ENCODE measurements at regions not wholly inside any gene's neighbourhood (a gene's known extent, or its start where the extent isn't known, plus 50 kb on each side); places are given as distances from the start of the nearest gene placed in this dataset.

DNA sequence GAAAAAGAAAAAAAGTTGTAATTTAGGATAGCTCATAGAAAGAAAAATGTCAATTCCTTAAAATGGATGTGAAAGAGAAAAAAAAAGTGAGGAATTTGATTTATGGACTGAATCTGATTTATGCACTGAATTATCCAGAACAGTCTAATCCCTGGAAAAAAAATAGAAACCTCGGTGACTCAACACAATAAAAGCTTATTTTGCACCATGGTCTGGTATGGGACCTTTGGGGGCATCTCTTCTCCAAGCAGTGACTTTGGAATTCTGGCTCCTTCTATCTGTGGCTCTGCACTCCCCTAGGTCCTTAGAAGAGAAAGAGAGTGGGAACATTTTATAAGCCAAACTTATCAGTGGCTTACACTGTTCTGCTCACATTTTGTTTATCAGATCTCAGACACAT lies 471.7 kb upstream of the B3GALT2 start:
- Histone ChIP-seq H3K4me3 (ENCODE audit: insufficient read depth, low read length) (no peak overlapping the region), H2AFZ (ENCODE audit: low read length) (no peak overlapping the region), H3K4me2 (ENCODE audit: insufficient read depth, low read length) (no peak overlapping the region), H3K27ac (ENCODE audit: low read depth, low read length) (no peak overlapping the region), H3K27me3 (ENCODE audit: insufficient read depth, low read length) (no peaks in the 10 kb centered on the region), H3K36me3 (ENCODE audit: insufficient read depth, low read length) (no peaks in the 10 kb centered on the region), H3K9me3 (ENCODE audit: low read depth, low read length) (no peaks in the 10 kb centered on the region), H3K79me2 (ENCODE audit: insufficient read depth, low read length) (no peaks in the 10 kb centered on the region), H3K4me1 (ENCODE audit: insufficient read depth, low read length) (no peaks in the 10 kb centered on the region), H4K20me1 (ENCODE audit: insufficient read depth, low read length) (no peaks in the 10 kb centered on the region)
- no peak for DNase-seq (ENCODE audit: insufficient read length, low spot score, missing footprints)
- TF ChIP-seq, protein P1, sequence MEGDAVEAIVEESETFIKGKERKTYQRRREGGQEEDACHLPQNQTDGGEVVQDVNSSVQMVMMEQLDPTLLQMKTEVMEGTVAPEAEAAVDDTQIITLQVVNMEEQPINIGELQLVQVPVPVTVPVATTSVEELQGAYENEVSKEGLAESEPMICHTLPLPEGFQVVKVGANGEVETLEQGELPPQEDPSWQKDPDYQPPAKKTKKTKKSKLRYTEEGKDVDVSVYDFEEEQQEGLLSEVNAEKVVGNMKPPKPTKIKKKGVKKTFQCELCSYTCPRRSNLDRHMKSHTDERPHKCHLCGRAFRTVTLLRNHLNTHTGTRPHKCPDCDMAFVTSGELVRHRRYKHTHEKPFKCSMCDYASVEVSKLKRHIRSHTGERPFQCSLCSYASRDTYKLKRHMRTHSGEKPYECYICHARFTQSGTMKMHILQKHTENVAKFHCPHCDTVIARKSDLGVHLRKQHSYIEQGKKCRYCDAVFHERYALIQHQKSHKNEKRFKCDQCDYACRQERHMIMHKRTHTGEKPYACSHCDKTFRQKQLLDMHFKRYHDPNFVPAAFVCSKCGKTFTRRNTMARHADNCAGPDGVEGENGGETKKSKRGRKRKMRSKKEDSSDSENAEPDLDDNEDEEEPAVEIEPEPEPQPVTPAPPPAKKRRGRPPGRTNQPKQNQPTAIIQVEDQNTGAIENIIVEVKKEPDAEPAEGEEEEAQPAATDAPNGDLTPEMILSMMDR (IDR thresholded peaks at IDR 0.05; ENCODE audit: extremely low read depth, low read depth, low read length): no peak

DNA sequence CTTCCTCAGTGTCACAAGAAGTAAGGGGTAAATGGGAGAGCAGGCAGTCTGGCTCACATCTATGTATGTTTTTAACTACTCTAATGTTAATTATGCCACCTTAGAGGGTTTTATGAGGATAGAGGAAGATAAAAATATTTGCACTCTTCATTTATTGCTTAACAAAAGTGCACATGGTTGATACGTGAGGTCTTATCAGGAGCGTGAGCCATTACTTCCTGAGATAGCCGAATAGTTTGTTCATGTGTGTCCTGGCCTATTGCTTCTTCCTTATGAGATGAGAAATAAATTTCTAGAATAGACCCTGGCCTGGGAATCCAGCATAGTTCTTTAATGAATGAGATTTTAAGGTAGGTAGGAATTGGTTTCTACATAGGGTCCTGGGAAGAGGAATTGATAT lies 471.1 kb upstream of the B3GALT2 start:
- Histone ChIP-seq H3K27ac (ENCODE audit: low read depth, low read length) (no peak overlapping the region), H4K20me1 (ENCODE audit: insufficient read depth, low read length) (no peaks in the 10 kb centered on the region), H3K27me3 (ENCODE audit: insufficient read depth, low read length) (no peaks in the 10 kb centered on the region), H3K4me1 (ENCODE audit: insufficient read depth, low read length) (no peaks in the 10 kb centered on the region), H2AFZ (ENCODE audit: low read length) (no peak overlapping the region), H3K4me3 (ENCODE audit: insufficient read depth, low read length) (no peak overlapping the region), H3K36me3 (ENCODE audit: insufficient read depth, low read length) (no peaks in the 10 kb centered on the region), H3K4me2 (ENCODE audit: insufficient read depth, low read length) (no peak overlapping the region), H3K79me2 (ENCODE audit: insufficient read depth, low read length) (no peaks in the 10 kb centered on the region), H3K9me3 (ENCODE audit: low read depth, low read length) (no peaks in the 10 kb centered on the region)
- DNase-seq (ENCODE audit: insufficient read length, low spot score, missing footprints): no peak
- TF ChIP-seq, protein P1 (IDR thresholded peaks at IDR 0.05; ENCODE audit: extremely low read depth, low read depth, low read length): no peak

DNA sequence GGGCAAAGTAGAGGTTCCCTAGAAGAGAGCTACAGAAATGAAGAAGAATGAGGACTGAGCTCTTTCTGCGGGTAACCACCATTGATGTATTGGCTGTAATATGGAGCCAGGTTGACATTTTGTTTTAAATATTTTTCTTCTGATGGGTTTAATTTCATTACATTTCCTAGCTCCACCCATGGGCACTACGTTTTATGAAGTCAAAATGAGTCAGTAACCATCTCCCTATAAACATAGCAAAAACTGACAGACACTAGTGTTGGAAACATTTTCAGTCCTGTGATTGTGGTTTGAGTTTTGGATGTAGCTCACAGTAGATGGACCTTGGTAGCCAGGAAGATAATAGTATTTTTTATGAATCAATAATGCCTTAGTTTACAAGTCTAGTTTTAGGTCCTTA lies 470.4 kb upstream of the B3GALT2 start:
- Histone ChIP-seq H2AFZ (ENCODE audit: low read length) (no peak overlapping the region), H3K9me3 (ENCODE audit: low read depth, low read length) (no peaks in the 10 kb centered on the region), H3K4me1 (ENCODE audit: insufficient read depth, low read length) (no peaks in the 10 kb centered on the region), H4K20me1 (ENCODE audit: insufficient read depth, low read length) (no peaks in the 10 kb centered on the region), H3K27ac (ENCODE audit: low read depth, low read length) (no peak overlapping the region), H3K36me3 (ENCODE audit: insufficient read depth, low read length) (no peaks in the 10 kb centered on the region), H3K27me3 (ENCODE audit: insufficient read depth, low read length) (no peaks in the 10 kb centered on the region), H3K79me2 (ENCODE audit: insufficient read depth, low read length) (no peaks in the 10 kb centered on the region), H3K4me3 (ENCODE audit: insufficient read depth, low read length) (no peak overlapping the region), H3K4me2 (ENCODE audit: insufficient read depth, low read length) (no peak overlapping the region)
- no peak for DNase-seq (ENCODE audit: insufficient read length, low spot score, missing footprints)
- TF ChIP-seq, protein P1 (IDR thresholded peaks at IDR 0.05; ENCODE audit: extremely low read depth, low read depth, low read length): no peak

DNA sequence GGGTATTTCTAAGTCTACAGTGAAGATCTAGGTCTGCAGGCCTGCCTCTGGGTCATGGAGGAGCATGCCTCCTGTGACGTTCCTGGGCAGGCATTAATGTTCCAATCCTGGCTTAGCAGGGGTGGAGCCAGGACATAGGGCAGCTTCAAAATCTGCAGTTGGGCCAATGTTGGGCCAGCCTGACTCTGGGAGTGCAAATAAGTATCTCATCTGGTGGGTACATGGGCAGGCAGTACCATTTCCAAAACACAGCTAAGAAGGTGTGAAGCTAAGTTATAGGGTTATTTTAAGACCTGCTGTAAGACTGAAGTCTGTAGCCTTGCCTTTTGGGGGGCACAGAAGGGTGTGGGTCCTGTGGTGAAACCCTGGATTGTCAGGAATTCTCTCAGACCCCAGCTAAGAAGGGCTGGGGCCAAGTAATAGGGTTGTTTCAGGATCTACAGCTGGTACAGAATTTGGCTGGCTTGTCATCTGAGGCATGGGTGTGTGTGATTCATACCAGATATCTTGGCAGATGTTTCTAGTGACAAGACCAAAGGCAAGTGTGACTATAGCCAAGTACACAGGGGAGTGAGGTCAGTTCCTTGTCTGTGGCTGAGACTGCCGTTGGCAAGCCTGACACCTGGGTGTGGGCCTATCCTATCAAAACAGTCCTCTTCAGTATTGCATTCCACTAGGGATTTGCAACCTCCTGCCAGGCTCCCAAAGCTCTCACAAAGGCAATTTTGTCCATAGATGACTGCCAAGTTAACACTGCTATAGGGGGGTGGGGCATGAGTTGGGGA lies 468.7 kb upstream of the B3GALT2 start:
- Histone ChIP-seq H4K20me1 (ENCODE audit: insufficient read depth, low read length) (no peaks in the 10 kb centered on the region), H3K9me3 (ENCODE audit: low read depth, low read length) (peaks cover 2% of the 10 kb centered on the region), H3K4me3 (ENCODE audit: insufficient read depth, low read length) (no peak overlapping the region), H2AFZ (ENCODE audit: low read length) (no peak overlapping the region), H3K27ac (ENCODE audit: low read depth, low read length) (no peak overlapping the region), H3K79me2 (ENCODE audit: insufficient read depth, low read length) (no peaks in the 10 kb centered on the region), H3K4me2 (ENCODE audit: insufficient read depth, low read length) (no peak overlapping the region), H3K4me1 (ENCODE audit: insufficient read depth, low read length) (no peaks in the 10 kb centered on the region), H3K27me3 (ENCODE audit: insufficient read depth, low read length) (no peaks in the 10 kb centered on the region), H3K36me3 (ENCODE audit: insufficient read depth, low read length) (no peaks in the 10 kb centered on the region)
- no peak for DNase-seq (ENCODE audit: insufficient read length, low spot score, missing footprints)
- TF ChIP-seq, protein P1 (IDR thresholded peaks at IDR 0.05; ENCODE audit: extremely low read depth, low read depth, low read length): no peak

All from osteoblast (primary cell).